Stomach smooth muscle (tissue), 2 donors: ENCODE measurements at regions not wholly inside any gene's neighbourhood (a gene's known extent, or its start where the extent isn't known, plus 50 kb on each side); places are given as distances from the start of the nearest gene placed in this dataset.
"Not testable (repeated sequence)": the region's sequence is repeated elsewhere in the genome, so short reads cannot be mapped to it uniquely, and the experiment has no call there.

Experiments used
- H3K27ac ChIP-seq: one replicate; pipeline ENCODE4 v1.7.0; 2013; ENCODE audit warnings: mild to moderate bottlenecking, low read length, inconsistent platforms
- H3K27me3 ChIP-seq, 2 donors: one replicate each; pipeline ENCODE4 v1.7.0; 2013; ENCODE audit warnings: low read length in 2 of 2; ENCODE audit not compliant: insufficient read depth in 2 of 2, control insufficient read depth in 1 of 2
- H3K36me3 ChIP-seq, 2 donors: one replicate each; pipeline ENCODE4 v1.7.0; 2013; ENCODE audit warnings: low read length in 2 of 2; ENCODE audit not compliant: control insufficient read depth in 2 of 2, insufficient read depth in 2 of 2
- H3K4me1 ChIP-seq: one replicate; pipeline ENCODE4 v1.7.0; 2013; ENCODE audit warnings: low read length; ENCODE audit not compliant: control insufficient read depth, insufficient read depth
- H3K4me3 ChIP-seq, 2 donors: one replicate each; pipeline ENCODE4 v1.7.0; 2013; ENCODE audit warnings: low read length in 2 of 2
- H3K9ac ChIP-seq, 2 donors: one replicate each; pipeline ENCODE4 v1.7.0; 2013; ENCODE audit warnings: low read length in 2 of 2, mild to moderate bottlenecking in 1 of 2
- H3K9me3 ChIP-seq, 2 donors: one replicate each; pipeline ENCODE4 v1.7.0; 2013; ENCODE audit warnings: low read length in 2 of 2; ENCODE audit not compliant: control insufficient read depth in 2 of 2
- donor health status: healthy.
- donor health status: Pancreatic carcinoma.

- H3K36me3 ChIP-seq, result no peaks in the 10 kb centered on the region
- H3K27ac ChIP-seq, result no peak overlapping the region
- no peak overlapping the region for H3K9ac ChIP-seq
- H3K27me3 ChIP-seq, result no peaks in the 10 kb centered on the region
- H3K9me3 ChIP-seq, result no peaks in the 10 kb centered on the region
- peak overlapping the region in 1 of 2 donors; percentile 22 for H3K4me3 ChIP-seq
- H3K4me1 ChIP-seq, result peaks cover 20% of the 10 kb centered on the region
These were observed 107.2 kb upstream of the LYZL2 start for GRCh38 chr10:30736685-30737232.

GRCh38 chr10:30734901-30735300 is 105.3 kb upstream of the LYZL2 start:
- H3K9ac ChIP-seq, result no peak overlapping the region
- no peaks in the 10 kb centered on the region for H3K36me3 ChIP-seq
- H3K27me3 ChIP-seq, result no peaks in the 10 kb centered on the region
- peaks cover 20% of the 10 kb centered on the region for H3K4me1 ChIP-seq
- no peak overlapping the region for H3K4me3 ChIP-seq
- no peak overlapping the region for H3K27ac ChIP-seq
- no peaks in the 10 kb centered on the region for H3K9me3 ChIP-seq

DNA sequence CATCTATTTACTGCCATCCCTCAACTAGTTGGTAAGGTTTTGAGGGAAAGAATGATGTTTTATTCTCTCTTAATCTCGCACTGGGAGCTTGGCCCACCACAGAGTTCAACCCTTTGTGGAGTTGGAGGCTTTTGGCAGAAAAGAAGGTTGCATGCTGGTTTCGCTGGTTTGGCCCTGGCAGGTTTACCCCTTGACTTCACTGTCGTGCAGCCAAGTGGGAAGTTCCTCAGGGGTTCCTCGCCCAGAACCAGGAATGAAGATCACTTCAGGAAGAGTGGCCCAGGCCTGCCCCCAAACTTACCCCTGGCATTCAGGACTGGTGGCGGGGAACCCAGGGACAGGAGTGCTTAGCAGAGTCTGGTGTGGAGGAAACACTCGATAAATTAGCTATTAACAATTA is 103.1 kb upstream of the LYZL2 start:
- no peaks in the 10 kb centered on the region for H3K27me3 ChIP-seq
- no peak overlapping the region for H3K4me3 ChIP-seq
- H3K9me3 ChIP-seq, result no peaks in the 10 kb centered on the region
- H3K4me1 ChIP-seq, result peaks cover 18% of the 10 kb centered on the region
- no peak overlapping the region for H3K27ac ChIP-seq
- no peak overlapping the region for H3K9ac ChIP-seq
- no peaks in the 10 kb centered on the region for H3K36me3 ChIP-seq

GRCh38 chr10:30731963-30732362 is 102.4 kb upstream of the LYZL2 start:
- Histone ChIP-seq H3K9ac (no peak overlapping the region), H3K4me3 (no peak overlapping the region), H3K36me3 (no peaks in the 10 kb centered on the region), H3K27me3 (no peaks in the 10 kb centered on the region), H3K9me3 (no peaks in the 10 kb centered on the region), H3K27ac (no peak overlapping the region), H3K4me1 (peaks cover 16% of the 10 kb centered on the region)

GRCh38 chr10:30730306-30730705 is 100.8 kb upstream of the LYZL2 start:
- Histone ChIP-seq H3K4me3 (no peak overlapping the region), H3K9me3 (no peaks in the 10 kb centered on the region), H3K4me1 (peaks cover 7% of the 10 kb centered on the region), H3K36me3 (no peaks in the 10 kb centered on the region), H3K27ac (no peak overlapping the region), H3K27me3 (no peaks in the 10 kb centered on the region), H3K9ac (no peak overlapping the region)

- H3K9ac ChIP-seq, result no peak overlapping the region
- no peaks in the 10 kb centered on the region for H3K27me3 ChIP-seq
- H3K9me3 ChIP-seq, result no peaks in the 10 kb centered on the region
- H3K4me3 ChIP-seq, result no peak overlapping the region
- H3K27ac ChIP-seq, result no peak overlapping the region
- H3K4me1 ChIP-seq, result no peaks in the 10 kb centered on the region
- no peaks in the 10 kb centered on the region for H3K36me3 ChIP-seq
These were observed 99.2 kb upstream of the LYZL2 start for GRCh38 chr10:30728766-30729165.

- Histone ChIP-seq H3K36me3 (no peaks in the 10 kb centered on the region), H3K27ac (no peak overlapping the region), H3K4me1 (no peaks in the 10 kb centered on the region), H3K9ac (no peak overlapping the region), H3K27me3 (no peaks in the 10 kb centered on the region), H3K4me3 (no peak overlapping the region), H3K9me3 (no peaks in the 10 kb centered on the region)
These were observed 98.6 kb upstream of the LYZL2 start for GRCh38 chr10:30728127-30728526.

- Histone ChIP-seq H3K9ac (no peak overlapping the region), H3K27ac (no peak overlapping the region), H3K4me3 (no peak overlapping the region), H3K27me3 (no peaks in the 10 kb centered on the region), H3K36me3 (no peaks in the 10 kb centered on the region), H3K9me3 (no peaks in the 10 kb centered on the region), H3K4me1 (no peaks in the 10 kb centered on the region)
These were observed 98.0 kb upstream of the LYZL2 start for GRCh38 chr10:30727524-30727923.

GRCh38 chr10:30726783-30727414 is 97.3 kb upstream of the LYZL2 start:
- not testable (repeated sequence) for H3K27ac ChIP-seq, H3K9me3 ChIP-seq, H3K36me3 ChIP-seq, H3K4me1 ChIP-seq, H3K9ac ChIP-seq, H3K27me3 ChIP-seq
- peak overlapping the region in 1 of 2 donors; percentile 12 for H3K4me3 ChIP-seq

GRCh38 chr10:30725661-30726060 is 96.1 kb upstream of the LYZL2 start:
- Histone ChIP-seq H3K4me1 (no peaks in the 10 kb centered on the region), H3K36me3 (no peaks in the 10 kb centered on the region), H3K4me3 (no peak overlapping the region), H3K27ac (no peak overlapping the region), H3K27me3 (no peaks in the 10 kb centered on the region), H3K9ac (no peak overlapping the region), H3K9me3 (no peaks in the 10 kb centered on the region)

GRCh38 chr10:30724296-30724695 is 94.7 kb upstream of the LYZL2 start:
- Histone ChIP-seq H3K27me3 (no peaks in the 10 kb centered on the region), H3K9me3 (no peaks in the 10 kb centered on the region), H3K36me3 (no peaks in the 10 kb centered on the region), H3K4me1 (no peaks in the 10 kb centered on the region), H3K9ac (no peak overlapping the region), H3K27ac (no peak overlapping the region), H3K4me3 (no peak overlapping the region)
